Muscle of leg (tissue), 3 donors: ENCODE measurements at regions not wholly inside any gene's neighbourhood (a gene's known extent, or its start where the extent isn't known, plus 50 kb on each side); places are given as distances from the start of the nearest gene placed in this dataset.

Source experiments
- DNase-seq: peaks from one replicate; pipeline ENCODE4 v3.0.0; 2013
- H3K27ac ChIP-seq: one replicate; pipeline ENCODE4 v1.5.1; 2013; ENCODE audit warnings: mild to moderate bottlenecking, low read length, control low read depth
- H3K27me3 ChIP-seq: one replicate; pipeline ENCODE4 v1.6.1; 2013; ENCODE audit warnings: low read length; ENCODE audit not compliant: control insufficient read depth, insufficient read depth
- H3K36me3 ChIP-seq: one replicate; pipeline ENCODE4 v1.6.1; 2013; ENCODE audit warnings: low read length; ENCODE audit not compliant: control insufficient read depth, insufficient read depth
- H3K4me1 ChIP-seq: one replicate; pipeline ENCODE4 v1.6.1; 2013; ENCODE audit warnings: low read length; ENCODE audit not compliant: control insufficient read depth, insufficient read depth
- H3K4me3 ChIP-seq: one replicate; pipeline ENCODE4 v1.5.1; 2013; ENCODE audit warnings: low read length, control low read depth
- H3K9me3 ChIP-seq: replicated peaks from 2 replicates; pipeline ENCODE4 v1.6.1; 2013; ENCODE audit warnings: low read depth, low read length; ENCODE audit not compliant: control insufficient read depth
- WGBS: methylation state at CpG from one replicate; pipeline ENCODE4 v1.1.5; 2013; ENCODE audit warnings: missing lambda C conversion rate; ENCODE audit not compliant: insufficient coverage; 5-methylcytosine and 5-hydroxymethylcytosine counted together

DNA sequence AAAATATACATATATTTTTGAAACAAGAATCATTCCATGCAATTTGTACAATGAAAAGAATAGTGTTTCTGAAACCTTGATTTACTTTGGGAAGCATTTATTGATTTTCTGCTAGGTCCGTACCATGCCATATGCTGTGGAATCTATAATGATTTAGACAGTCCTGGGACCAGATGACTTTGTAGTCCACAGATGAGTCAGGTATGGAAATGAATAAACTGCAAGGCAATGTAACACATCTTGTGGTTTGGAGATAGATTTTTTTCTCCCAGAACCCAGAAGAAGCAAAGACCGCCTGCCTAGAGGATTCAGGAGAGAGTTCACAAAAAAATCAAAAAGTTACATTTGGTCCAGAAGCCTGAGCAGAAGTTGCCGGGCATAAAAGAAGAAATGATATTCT lies 190.4 kb downstream of the GPR37 start:
- no peak for DNase-seq
- WGBS, result 80% methylated on average over 1 of the region's 3 CpGs
- H3K4me3 ChIP-seq, result no peak overlapping the region
- no peaks in the 10 kb centered on the region for H3K4me1 ChIP-seq
- no peak overlapping the region for H3K27ac ChIP-seq
- H3K9me3 ChIP-seq, result no peaks in the 10 kb centered on the region
- no peaks in the 10 kb centered on the region for H3K36me3 ChIP-seq
- H3K27me3 ChIP-seq, result no peaks in the 10 kb centered on the region

DNA sequence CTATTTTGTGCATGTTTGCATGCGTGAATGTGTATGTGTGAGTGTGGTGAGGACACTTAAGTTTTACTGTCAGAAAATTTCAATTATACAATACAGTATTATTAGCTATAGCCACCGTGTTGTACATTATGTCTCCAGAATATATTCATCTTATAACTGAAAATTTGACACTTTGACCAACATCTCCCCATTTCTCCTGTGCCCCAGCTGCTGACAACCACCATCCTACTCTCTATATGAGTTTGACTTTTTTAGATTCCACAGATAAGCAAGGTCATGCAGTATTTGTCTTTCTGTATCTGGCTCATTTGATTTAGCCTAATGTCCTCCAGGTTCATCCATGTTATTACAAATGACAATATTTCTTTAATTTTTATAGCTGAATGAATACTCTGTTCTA lies 195.0 kb downstream of the GPR37 start:
- no CpG with 5 or more reads among the region's 2 CpGs for WGBS
- H3K36me3 ChIP-seq, result no peaks in the 10 kb centered on the region
- DNase-seq, result no peak
- no peak overlapping the region for H3K4me3 ChIP-seq
- H3K4me1 ChIP-seq, result no peaks in the 10 kb centered on the region
- no peaks in the 10 kb centered on the region for H3K9me3 ChIP-seq
- H3K27ac ChIP-seq, result no peak overlapping the region
- H3K27me3 ChIP-seq, result no peaks in the 10 kb centered on the region

DNA sequence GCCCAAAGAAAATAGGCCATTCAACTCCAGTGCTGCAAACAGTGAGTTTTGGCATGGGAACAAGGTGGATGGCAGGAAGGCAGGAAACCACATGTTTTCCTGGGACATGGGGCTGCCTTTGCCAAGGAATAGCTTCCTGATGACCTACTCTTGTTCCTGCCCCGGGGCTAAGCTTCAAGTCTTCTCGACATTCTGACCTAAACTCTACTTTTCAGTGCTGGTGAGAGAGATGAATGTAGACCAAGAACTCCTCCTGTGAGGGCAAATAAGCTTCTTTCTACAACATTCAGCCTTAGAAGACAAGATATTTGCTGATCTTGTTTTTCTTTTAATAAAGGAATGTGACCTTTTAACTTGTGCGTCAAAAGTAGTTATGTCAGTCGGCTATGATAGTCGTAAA lies 199.0 kb downstream of the GPR37 start:
- no peaks in the 10 kb centered on the region for H3K36me3 ChIP-seq
- no peaks in the 10 kb centered on the region for H3K9me3 ChIP-seq
- H3K27ac ChIP-seq, result no peak overlapping the region
- H3K27me3 ChIP-seq, result no peaks in the 10 kb centered on the region
- WGBS, result no CpG with 5 or more reads among the region's 5 CpGs
- H3K4me3 ChIP-seq, result no peak overlapping the region
- no peak for DNase-seq
- H3K4me1 ChIP-seq, result no peaks in the 10 kb centered on the region

GRCh38 chr7:124557587-124557986 lies 208.0 kb downstream of the GPR37 start:
- Histone ChIP-seq H3K27me3 (no peaks in the 10 kb centered on the region), H3K9me3 (no peaks in the 10 kb centered on the region), H3K4me3 (no peak overlapping the region), H3K36me3 (no peaks in the 10 kb centered on the region), H3K4me1 (no peaks in the 10 kb centered on the region), H3K27ac (no peak overlapping the region)
- WGBS, result no CpG with 5 or more reads among the region's 1 CpG
- DNase-seq, result no peak

GRCh38 chr7:124557101-124557500 lies 208.5 kb downstream of the GPR37 start:
- H3K36me3 ChIP-seq, result no peaks in the 10 kb centered on the region
- H3K27me3 ChIP-seq, result no peaks in the 10 kb centered on the region
- no peaks in the 10 kb centered on the region for H3K9me3 ChIP-seq
- H3K27ac ChIP-seq, result no peak overlapping the region
- no peak overlapping the region for H3K4me3 ChIP-seq
- DNase-seq, result no peak
- WGBS, result no CpG with 5 or more reads among the region's 5 CpGs
- no peaks in the 10 kb centered on the region for H3K4me1 ChIP-seq

GRCh38 chr7:124553502-124553901 lies 212.1 kb downstream of the GPR37 start:
- H3K4me1 ChIP-seq, result no peaks in the 10 kb centered on the region
- no CpG with 5 or more reads among the region's 4 CpGs for WGBS
- DNase-seq, result no peak
- H3K4me3 ChIP-seq, result no peak overlapping the region
- no peaks in the 10 kb centered on the region for H3K9me3 ChIP-seq
- no peaks in the 10 kb centered on the region for H3K27me3 ChIP-seq
- no peaks in the 10 kb centered on the region for H3K36me3 ChIP-seq
- no peak overlapping the region for H3K27ac ChIP-seq

DNA sequence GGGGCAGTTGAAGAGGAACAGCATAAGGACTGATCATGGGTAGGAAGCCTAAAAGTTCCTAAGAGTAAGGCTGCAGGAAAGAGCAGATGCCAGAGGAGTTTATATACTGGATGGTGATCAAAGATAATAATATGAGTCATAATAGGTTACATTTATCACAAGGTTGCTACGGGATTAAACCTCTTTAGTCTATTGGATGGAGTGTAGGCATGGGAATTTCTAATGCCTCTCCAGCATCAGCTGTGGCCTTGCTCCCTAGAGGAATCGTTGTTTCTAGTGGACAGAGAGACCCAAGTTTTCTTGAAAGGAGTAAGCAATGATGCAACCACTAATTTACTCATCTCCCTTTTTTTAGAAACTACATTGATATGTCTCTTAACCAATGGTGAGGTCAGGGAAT lies 213.4 kb downstream of the GPR37 start:
- no peak for DNase-seq
- Histone ChIP-seq H3K27ac (no peak overlapping the region), H3K4me3 (no peak overlapping the region), H3K4me1 (no peaks in the 10 kb centered on the region), H3K9me3 (no peaks in the 10 kb centered on the region), H3K27me3 (no peaks in the 10 kb centered on the region), H3K36me3 (no peaks in the 10 kb centered on the region)
- WGBS, result no CpG with 5 or more reads among the region's 2 CpGs

GRCh38 chr7:124550036-124550435 lies 215.6 kb downstream of the GPR37 start:
- no peak overlapping the region for H3K27ac ChIP-seq
- no peaks in the 10 kb centered on the region for H3K9me3 ChIP-seq
- WGBS, result no CpG with 5 or more reads among the region's 1 CpG
- no peak overlapping the region for H3K4me3 ChIP-seq
- no peaks in the 10 kb centered on the region for H3K36me3 ChIP-seq
- H3K4me1 ChIP-seq, result no peaks in the 10 kb centered on the region
- no peak for DNase-seq
- no peaks in the 10 kb centered on the region for H3K27me3 ChIP-seq

GRCh38 chr7:124542476-124542875 lies 223.1 kb downstream of the GPR37 start:
- Histone ChIP-seq H3K36me3 (no peaks in the 10 kb centered on the region), H3K9me3 (no peaks in the 10 kb centered on the region), H3K4me3 (no peak overlapping the region), H3K27ac (no peak overlapping the region), H3K27me3 (no peaks in the 10 kb centered on the region), H3K4me1 (no peaks in the 10 kb centered on the region)
- no CpG with 5 or more reads among the region's 1 CpG for WGBS
- no peak for DNase-seq

DNA sequence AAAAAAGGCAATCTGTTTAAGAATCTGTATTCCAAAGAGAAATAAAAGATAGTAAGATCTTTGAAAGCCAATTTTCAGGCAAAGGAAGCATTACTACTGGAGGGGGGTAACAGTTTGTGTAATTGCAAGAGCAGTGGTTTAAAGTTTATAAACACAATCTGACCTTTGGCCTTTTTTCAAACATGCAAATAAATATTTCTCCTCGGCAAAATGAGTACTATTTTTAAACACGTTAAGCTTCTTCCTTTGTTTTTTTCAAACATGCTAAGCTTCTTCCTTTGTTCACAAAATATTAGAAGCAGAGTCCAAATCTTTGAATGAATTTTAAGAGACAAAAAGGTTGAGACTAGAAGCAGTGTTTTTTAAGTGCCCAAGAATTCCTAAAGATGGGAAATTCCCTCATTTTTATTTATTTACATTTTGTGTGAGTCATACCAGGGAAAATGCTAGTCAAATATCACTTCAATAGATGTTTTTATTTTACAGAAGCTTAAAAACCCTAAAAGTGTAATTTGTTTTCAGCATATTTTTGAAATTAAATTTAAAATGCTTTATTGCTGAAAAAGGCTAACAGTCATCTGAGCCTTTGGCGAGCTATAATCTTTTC lies 229.3 kb downstream of the GPR37 start:
- DNase-seq, result no peak
- Histone ChIP-seq H3K4me3 (no peak overlapping the region), H3K27me3 (no peaks in the 10 kb centered on the region), H3K36me3 (no peaks in the 10 kb centered on the region), H3K9me3 (no peaks in the 10 kb centered on the region), H3K27ac (no peak overlapping the region), H3K4me1 (no peaks in the 10 kb centered on the region)
- no CpG with 5 or more reads among the region's 3 CpGs for WGBS

GRCh38 chr7:124532166-124532565 lies 233.4 kb downstream of the GPR37 start:
- H3K36me3 ChIP-seq, result no peaks in the 10 kb centered on the region
- H3K4me1 ChIP-seq, result no peaks in the 10 kb centered on the region
- no peaks in the 10 kb centered on the region for H3K27me3 ChIP-seq
- peaks cover 6% of the 10 kb centered on the region for H3K9me3 ChIP-seq
- DNase-seq, result no peak
- no peak overlapping the region for H3K4me3 ChIP-seq
- no peak overlapping the region for H3K27ac ChIP-seq
